CD4-positive, alpha-beta memory T cell (primary cell): ENCODE measurements at regions not wholly inside any gene's neighbourhood (a gene's known extent, or its start where the extent isn't known, plus 50 kb on each side); places are given as distances from the start of the nearest gene placed in this dataset.

Experiments used
- CTCF ChIA-PET: fragments of 350-600 bp; sonication (Branson Sonifier 250); formaldehyde crosslinking; loops from one replicate; lab custom pipeline; 2021; ENCODE audit warnings: inconsistent platforms; ENCODE audit not compliant: partially characterized antibody; lab: Charles Lee
- POLR2A ChIA-PET: fragments of 350-600 bp; sonication (Branson Sonifier 250); formaldehyde crosslinking; loops from one replicate; lab custom pipeline; 2021; ENCODE audit not compliant: partially characterized antibody; lab: Charles Lee
- DNase-seq, 5 donors: peaks; one replicate each; pipeline versions ENCODE4 v3.0.0 to v3.0.0-alpha.2; 2020 to 2022; ENCODE audit warnings: mixed read lengths in 1 of 5
- H3K27ac ChIP-seq: one replicate; pipeline ENCODE4 v1.7.0; 2013; ENCODE audit warnings: low read depth, low read length
- H3K27me3 ChIP-seq: 2 replicates; pipeline ENCODE4 v1.7.0; 2013; ENCODE audit warnings: mild to moderate bottlenecking, low read length, moderate library complexity; ENCODE audit not compliant: insufficient read depth
- H3K36me3 ChIP-seq: 2 replicates; pipeline ENCODE4 v1.7.0; 2013; ENCODE audit warnings: mild to moderate bottlenecking, low read length, moderate library complexity; ENCODE audit not compliant: insufficient read depth
- H3K4me1 ChIP-seq: 2 replicates; pipeline ENCODE4 v1.7.0; 2013; ENCODE audit warnings: mild to moderate bottlenecking, low read length, moderate library complexity; ENCODE audit not compliant: insufficient read depth
- H3K4me3 ChIP-seq, 2 donors: one replicate each; pipeline ENCODE4 v1.7.0; 2013; ENCODE audit warnings: low read length in 2 of 2, mild to moderate bottlenecking in 1 of 2
- H3K9me3 ChIP-seq, 2 donors: one replicate each; pipeline ENCODE4 v1.7.0; 2013; ENCODE audit warnings: low read length in 2 of 2, control low read depth in 1 of 2; ENCODE audit not compliant: control insufficient read depth in 1 of 2
- H3K27ac Mint-ChIP-seq, 7 donors: one replicate each; pipeline ENCODE4 v1.8.0; 2020 to 2021; ENCODE audit warnings: mixed read lengths in 7 of 7, mild to moderate bottlenecking in 6 of 7, inconsistent platforms in 3 of 7, moderate library complexity in 3 of 7
- H3K27me3 Mint-ChIP-seq, 2 donors: one replicate each; pipeline ENCODE4 v1.8.0; 2020 to 2021; ENCODE audit warnings: mixed read lengths in 2 of 2
- H3K36me3 Mint-ChIP-seq, 2 donors: one replicate each; pipeline ENCODE4 v1.8.0; 2020 to 2021; ENCODE audit warnings: mixed read lengths in 2 of 2, inconsistent platforms in 1 of 2, mild to moderate bottlenecking in 1 of 2
- H3K4me1 Mint-ChIP-seq, 4 donors: one replicate each; pipeline ENCODE4 v1.8.0; 2020 to 2021; ENCODE audit warnings: mixed read lengths in 4 of 4, mild to moderate bottlenecking in 1 of 4
- H3K4me3 Mint-ChIP-seq, 8 donors: one replicate each; pipeline ENCODE4 v1.8.0; 2020 to 2021; ENCODE audit warnings: mixed read lengths in 8 of 8, mild to moderate bottlenecking in 7 of 8, moderate library complexity in 6 of 8, inconsistent platforms in 3 of 8
- H3K9me3 Mint-ChIP-seq, 8 donors: one replicate each; pipeline ENCODE4 v1.8.0; 2020 to 2021; ENCODE audit warnings: mixed read lengths in 8 of 8, mild to moderate bottlenecking in 5 of 8, inconsistent platforms in 3 of 8, moderate library complexity in 1 of 8
- intact Hi-C: fragments of 100-400 bp; cut with micrococcal nuclease; formaldehyde crosslinking; loops from one replicate; pipeline ENCODE4 v1.15.1; 2023

- H3K4me1 ChIP-seq: no peaks in the 10 kb centered on the region
- no peaks in the 10 kb centered on the region for H3K27me3 ChIP-seq
- ChIA-PET CTCF (no interaction called here), POLR2A (no interaction called here)
- intact Hi-C loops: no loop called here
- H3K27ac ChIP-seq: no peak overlapping the region
- no peak overlapping the region for H3K27ac Mint-ChIP-seq
- no peaks in the 10 kb centered on the region for H3K36me3 ChIP-seq
- no peak overlapping the region for H3K4me3 ChIP-seq
- H3K9me3 Mint-ChIP-seq: peaks cover 0 to 2% (median 0%) of the 10 kb centered on the region in 8 donors
- no peak for DNase-seq
- no peak overlapping the region for H3K4me3 Mint-ChIP-seq
- no peaks in the 10 kb centered on the region for H3K36me3 Mint-ChIP-seq
- H3K27me3 Mint-ChIP-seq: peaks cover 15 to 17% of the 10 kb centered on the region in 2 donors
- H3K9me3 ChIP-seq: no peaks in the 10 kb centered on the region
- H3K4me1 Mint-ChIP-seq: no peaks in the 10 kb centered on the region
These were observed 57.0 kb upstream of the FRMD1 start for GRCh38 chr6:168136001-168136400.

DNA sequence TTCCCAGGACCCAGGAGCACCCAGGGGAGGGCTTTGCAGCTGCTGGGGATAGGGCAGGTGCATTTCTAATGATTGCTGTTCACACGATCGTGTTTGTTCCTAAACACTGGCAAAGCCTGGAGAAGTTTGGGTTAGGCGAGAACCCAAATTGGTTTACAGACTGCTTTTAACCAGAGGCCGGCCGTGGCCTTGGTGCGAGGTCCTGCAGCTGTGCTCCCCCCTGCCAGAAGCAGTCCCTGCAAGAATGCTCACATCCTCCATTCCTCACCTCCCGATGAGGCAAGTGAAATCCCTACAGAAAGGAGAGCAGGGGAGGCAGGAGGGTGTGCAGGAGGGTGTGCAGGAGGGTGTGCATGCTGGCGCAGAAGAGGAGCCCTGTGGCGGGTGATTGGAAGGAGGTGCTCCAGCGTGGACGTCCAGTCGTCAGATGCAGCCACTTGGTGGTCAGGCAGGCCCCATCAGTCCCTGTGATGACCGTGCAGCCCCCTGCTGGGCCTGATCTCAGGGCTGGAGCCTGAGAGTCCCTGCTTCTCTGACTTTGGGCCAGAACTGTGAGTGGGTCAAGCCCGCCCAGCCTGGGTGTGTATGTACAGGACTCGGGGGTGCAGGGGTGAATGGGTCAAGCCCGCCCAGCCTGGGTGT, 55.7 kb upstream of the FRMD1 start:
- Histone ChIP-seq H3K27me3 (no peaks in the 10 kb centered on the region), H3K4me1 (no peaks in the 10 kb centered on the region), H3K36me3 (no peaks in the 10 kb centered on the region), H3K27ac (no peak overlapping the region), H3K9me3 (no peaks in the 10 kb centered on the region), H3K4me3 (no peak overlapping the region)
- ChIA-PET POLR2A (no interaction called here), CTCF (no interaction called here)
- Mint-ChIP-seq H3K27ac (no peak overlapping the region), H3K4me1 (no peaks in the 10 kb centered on the region), H3K9me3 (peaks cover 0 to 2% (median 0%) of the 10 kb centered on the region in 8 donors), H3K36me3 (no peaks in the 10 kb centered on the region), H3K4me3 (peak overlapping the region in 1 of 8 donors; percentile 12), H3K27me3 (peaks cover 14 to 17% of the 10 kb centered on the region in 2 donors)
- intact Hi-C loops: no loop called here
- no peak for DNase-seq

GRCh38 chr6:168133687-168134559, 54.9 kb upstream of the FRMD1 start:
- CTCF ChIA-PET: no interaction called here
- Mint-ChIP-seq H3K4me3 (no peak overlapping the region), H3K9me3 (peaks cover 0 to 2% (median 0%) of the 10 kb centered on the region in 8 donors), H3K27ac (no peak overlapping the region), H3K36me3 (no peaks in the 10 kb centered on the region), H3K27me3 (peaks cover 14 to 17% of the 10 kb centered on the region in 2 donors), H3K4me1 (no peaks in the 10 kb centered on the region)
- H3K27ac ChIP-seq: no peak overlapping the region
- intact Hi-C loops: no loop called here
- no peaks in the 10 kb centered on the region for H3K4me1 ChIP-seq
- H3K27me3 ChIP-seq: no peaks in the 10 kb centered on the region
- no peak overlapping the region for H3K4me3 ChIP-seq
- no peaks in the 10 kb centered on the region for H3K36me3 ChIP-seq
- H3K9me3 ChIP-seq: no peaks in the 10 kb centered on the region
- DNase-seq: no peak
- POLR2A ChIA-PET: no interaction called here

GRCh38 chr6:168133168-168133561, 54.2 kb upstream of the FRMD1 start:
- Mint-ChIP-seq H3K4me1 (no peaks in the 10 kb centered on the region), H3K4me3 (no peak overlapping the region), H3K27me3 (peaks cover 14 to 17% of the 10 kb centered on the region in 2 donors), H3K9me3 (peaks cover 0 to 2% (median 0%) of the 10 kb centered on the region in 8 donors), H3K36me3 (no peaks in the 10 kb centered on the region), H3K27ac (no peak overlapping the region)
- Histone ChIP-seq H3K4me1 (no peaks in the 10 kb centered on the region), H3K9me3 (no peaks in the 10 kb centered on the region), H3K27me3 (no peaks in the 10 kb centered on the region), H3K36me3 (no peaks in the 10 kb centered on the region), H3K4me3 (no peak overlapping the region), H3K27ac (no peak overlapping the region)
- CTCF ChIA-PET: no interaction called here
- POLR2A ChIA-PET: no interaction called here
- intact Hi-C loops: no loop called here
- DNase-seq: no peak

DNA sequence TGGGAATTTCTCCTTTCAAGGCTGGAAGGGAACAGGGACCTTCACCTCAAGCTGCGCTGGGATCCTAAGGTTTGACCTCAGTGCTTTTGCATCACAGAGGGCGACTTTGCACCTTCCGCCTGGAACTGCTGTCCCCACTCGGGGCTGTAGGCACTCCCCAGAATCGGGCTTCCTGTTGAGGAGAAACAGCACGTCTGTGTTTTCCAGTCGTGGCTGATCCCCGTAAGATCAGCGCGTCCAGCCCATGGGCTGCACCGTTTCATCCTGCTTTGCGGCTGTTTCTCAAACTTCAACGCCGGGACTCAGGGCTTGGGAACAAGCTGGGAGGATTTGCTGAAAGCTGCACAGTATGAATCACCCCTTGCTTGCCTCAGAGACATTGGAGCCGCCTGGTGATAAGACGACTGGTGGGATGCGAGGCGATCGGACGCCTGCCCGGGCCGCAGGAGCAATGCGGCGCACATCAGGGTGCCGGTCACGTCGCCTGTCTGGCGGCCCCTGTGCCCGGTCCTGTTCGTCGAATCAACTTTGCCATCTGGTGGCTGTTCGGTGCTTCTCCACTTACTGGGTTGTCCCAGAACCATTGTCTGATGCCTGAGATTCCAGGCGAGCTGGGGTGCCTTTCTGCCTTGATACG, 53.6 kb upstream of the FRMD1 start:
- ChIA-PET CTCF (no interaction called here), POLR2A (no interaction called here)
- DNase-seq: no peak
- intact Hi-C loops: no loop called here
- no peak overlapping the region for H3K4me3 Mint-ChIP-seq
- H3K27ac ChIP-seq: no peak overlapping the region
- H3K4me1 ChIP-seq: no peaks in the 10 kb centered on the region
- no peak overlapping the region for H3K4me3 ChIP-seq
- no peak overlapping the region for H3K27ac Mint-ChIP-seq
- peaks cover 0 to 2% (median 0%) of the 10 kb centered on the region in 8 donors for H3K9me3 Mint-ChIP-seq
- no peaks in the 10 kb centered on the region for H3K4me1 Mint-ChIP-seq
- no peaks in the 10 kb centered on the region for H3K36me3 Mint-ChIP-seq
- H3K27me3 ChIP-seq: no peaks in the 10 kb centered on the region
- H3K9me3 ChIP-seq: no peaks in the 10 kb centered on the region
- H3K36me3 ChIP-seq: no peaks in the 10 kb centered on the region
- H3K27me3 Mint-ChIP-seq: peaks cover 14 to 17% of the 10 kb centered on the region in 2 donors

- no peaks in the 10 kb centered on the region for H3K27me3 ChIP-seq
- intact Hi-C loops: no loop called here
These were observed 52.7 kb upstream of the FRMD1 start for GRCh38 chr6:168131464-168132415.

More at GRCh38 chr6:168131464-168132415, 52.7 kb upstream of the FRMD1 start:
- Histone ChIP-seq H3K4me1 (no peaks in the 10 kb centered on the region), H3K36me3 (no peaks in the 10 kb centered on the region), H3K9me3 (no peaks in the 10 kb centered on the region), H3K4me3 (no peak overlapping the region), H3K27ac (no peak overlapping the region)
- H3K36me3 Mint-ChIP-seq: no peaks in the 10 kb centered on the region
- H3K9me3 Mint-ChIP-seq: peaks cover 0 to 2% (median 0%) of the 10 kb centered on the region in 8 donors
- no peak overlapping the region for H3K27ac Mint-ChIP-seq
- ChIA-PET POLR2A (no interaction called here), CTCF (no interaction called here)
- DNase-seq: no peak
- H3K4me1 Mint-ChIP-seq: no peaks in the 10 kb centered on the region
- H3K4me3 Mint-ChIP-seq: no peak overlapping the region
- peaks cover 14 to 17% of the 10 kb centered on the region in 2 donors for H3K27me3 Mint-ChIP-seq
